HG03521 (cell line): ENCODE measurements at regions not wholly inside any gene's neighbourhood (a gene's known extent, or its start where the extent isn't known, plus 50 kb on each side); places are given as distances from the start of the nearest gene placed in this dataset.
"Not testable (repeated sequence)": the region's sequence is repeated elsewhere in the genome, so short reads cannot be mapped to it uniquely, and the experiment has no call there.

Experiments
- ATAC-seq: cut with Tn5 transposase; IDR thresholded peaks from one replicate; pipeline ENCODE4 v1.9.1; 2021; ENCODE audit warnings: mild to moderate bottlenecking, moderate library complexity; ENCODE audit not compliant: unreplicated experiment

- ATAC-seq = no peak
Observed at GRCh38 chr4:130859991-130860390, 1764.0 kb downstream of the C4orf33 start.

DNA sequence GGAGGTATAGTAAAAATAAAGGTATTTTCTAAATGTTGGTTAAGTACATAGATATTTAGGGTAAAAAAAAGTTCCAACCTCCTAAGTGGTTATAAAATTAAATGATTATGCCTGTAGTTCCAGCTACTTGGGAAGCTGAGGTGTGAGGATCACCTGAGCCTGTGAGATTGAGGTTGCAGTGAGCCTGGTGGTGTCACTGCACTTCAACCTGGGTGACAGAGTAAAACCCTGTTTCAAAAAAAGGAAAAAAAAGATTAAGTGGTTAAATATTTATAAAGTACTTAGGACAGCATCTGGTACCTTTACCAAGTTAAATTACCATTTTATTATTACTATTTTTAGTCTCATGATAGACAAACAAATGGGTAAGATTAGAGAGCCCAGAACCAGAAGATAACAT is 1801.0 kb downstream of the C4orf33 start:
- no peak for ATAC-seq

- ATAC-seq = no peak
Observed at GRCh38 chr4:130901321-130901720, 1805.4 kb downstream of the C4orf33 start.

GRCh38 chr4:130922955-130923354 is 1827.0 kb downstream of the C4orf33 start:
- no peak for ATAC-seq

DNA sequence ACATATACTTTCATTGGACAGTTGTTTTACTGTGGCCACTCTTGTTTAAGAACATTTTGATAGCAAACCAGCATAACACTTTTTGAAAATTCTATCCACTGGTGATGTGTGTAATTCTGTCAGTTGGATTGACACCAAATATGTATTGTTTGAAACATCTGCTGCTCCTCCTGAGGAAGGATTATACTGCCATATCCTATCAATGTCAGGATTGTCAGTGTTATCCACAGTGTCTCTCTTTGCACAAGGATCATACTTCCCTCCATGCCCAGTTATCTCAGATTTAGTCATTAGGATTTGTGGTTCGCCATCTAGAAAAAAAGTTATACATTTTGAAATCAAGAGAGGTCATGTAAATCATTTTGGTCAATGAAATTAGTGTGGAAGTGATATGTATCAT is 1859.6 kb downstream of the C4orf33 start:
- no peak for ATAC-seq

GRCh38 chr4:130985371-130985770 is 1889.4 kb downstream of the C4orf33 start:
- no peak for ATAC-seq

GRCh38 chr4:130995988-130996387 is 1900.0 kb downstream of the C4orf33 start:
- no peak for ATAC-seq

- no peak for ATAC-seq
Observed at GRCh38 chr4:131001371-131001770, 1905.4 kb downstream of the C4orf33 start.

DNA sequence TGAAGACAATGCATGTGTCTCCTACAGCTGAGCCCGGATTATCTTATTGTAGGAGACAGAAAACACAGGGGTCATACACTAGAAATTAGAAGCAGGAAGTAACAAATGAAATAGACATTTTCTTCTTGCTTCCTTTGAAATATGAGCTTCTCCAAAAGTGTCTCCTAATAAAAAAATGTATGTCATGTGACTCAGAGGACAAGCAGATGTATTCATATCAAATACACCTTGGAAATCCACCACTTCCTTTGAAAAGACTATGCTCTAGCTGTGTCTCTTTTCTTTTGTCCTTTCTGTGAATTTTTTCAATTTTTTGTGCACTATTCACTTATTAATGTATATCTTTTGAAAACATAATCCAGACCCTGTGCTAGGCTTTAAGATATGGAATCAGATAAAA is 1906.2 kb downstream of the C4orf33 start:
- no peak for ATAC-seq

- ATAC-seq = no peak
Observed at GRCh38 chr4:131006388-131006787, 1910.4 kb downstream of the C4orf33 start.

- ATAC-seq = not testable (repeated sequence)
Observed at GRCh38 chr4:131011961-131012360, 1916.0 kb downstream of the C4orf33 start.

DNA sequence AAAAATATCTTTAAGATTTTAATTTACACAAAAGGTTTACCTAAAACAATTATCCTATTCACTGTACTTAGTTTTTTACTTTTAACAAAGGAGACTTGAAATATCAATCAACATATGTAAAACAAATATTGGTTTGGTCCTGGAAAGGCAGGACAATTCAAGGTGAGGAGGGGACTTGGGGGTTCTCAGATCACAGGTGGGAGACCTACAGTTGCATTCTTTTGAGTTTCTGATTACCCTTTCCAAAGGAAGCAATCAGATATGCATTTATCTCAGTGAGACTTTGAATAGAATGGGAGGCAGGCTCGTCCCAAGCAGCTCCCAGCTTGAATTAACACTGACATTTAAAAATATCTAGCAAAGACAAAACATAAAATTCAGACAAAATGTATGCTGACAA is 1917.3 kb downstream of the C4orf33 start:
- ATAC-seq = no peak

GRCh38 chr4:131026771-131027170 is 1930.8 kb downstream of the C4orf33 start:
- no peak for ATAC-seq

DNA sequence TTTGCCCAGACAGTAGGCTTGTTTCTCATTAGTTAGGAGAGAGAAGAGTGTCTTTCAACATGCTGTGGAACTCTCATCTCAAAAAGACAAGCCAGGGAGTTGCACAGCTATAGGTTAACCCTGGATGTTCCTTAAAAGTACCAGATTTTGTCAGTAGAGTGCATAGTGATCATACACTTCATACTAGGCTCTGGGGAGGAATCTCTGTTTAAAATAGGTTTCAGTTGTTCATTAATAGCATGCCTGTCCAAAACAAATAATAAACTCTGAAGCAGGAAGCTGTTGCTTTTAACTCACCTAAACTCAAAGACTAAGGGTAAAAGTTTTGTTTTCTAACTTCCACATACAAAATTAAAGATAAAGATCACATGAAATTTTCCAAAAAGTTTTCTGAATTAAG is 1948.4 kb downstream of the C4orf33 start:
- no peak for ATAC-seq

DNA sequence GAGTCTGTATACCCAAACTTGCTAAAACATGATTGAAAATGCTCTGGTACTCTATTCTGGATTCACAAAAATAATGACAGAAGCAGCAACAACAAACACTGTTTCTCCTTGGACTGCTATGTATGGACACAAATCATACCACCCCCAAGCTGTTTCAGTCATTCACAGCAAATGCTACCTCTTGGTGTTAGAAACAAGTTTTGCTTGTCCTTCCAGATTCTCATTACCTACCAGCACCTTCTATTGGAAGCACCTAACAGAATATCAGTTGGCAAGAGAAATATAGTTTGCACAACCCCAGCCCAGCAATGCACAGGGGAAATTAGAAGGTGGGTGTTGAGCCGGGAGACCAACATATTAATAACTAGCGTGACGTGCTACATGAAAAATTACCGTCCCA is 1950.9 kb downstream of the C4orf33 start:
- ATAC-seq = no peak

- no peak for ATAC-seq
Observed at GRCh38 chr4:131052646-131053045, 1956.7 kb downstream of the C4orf33 start.

DNA sequence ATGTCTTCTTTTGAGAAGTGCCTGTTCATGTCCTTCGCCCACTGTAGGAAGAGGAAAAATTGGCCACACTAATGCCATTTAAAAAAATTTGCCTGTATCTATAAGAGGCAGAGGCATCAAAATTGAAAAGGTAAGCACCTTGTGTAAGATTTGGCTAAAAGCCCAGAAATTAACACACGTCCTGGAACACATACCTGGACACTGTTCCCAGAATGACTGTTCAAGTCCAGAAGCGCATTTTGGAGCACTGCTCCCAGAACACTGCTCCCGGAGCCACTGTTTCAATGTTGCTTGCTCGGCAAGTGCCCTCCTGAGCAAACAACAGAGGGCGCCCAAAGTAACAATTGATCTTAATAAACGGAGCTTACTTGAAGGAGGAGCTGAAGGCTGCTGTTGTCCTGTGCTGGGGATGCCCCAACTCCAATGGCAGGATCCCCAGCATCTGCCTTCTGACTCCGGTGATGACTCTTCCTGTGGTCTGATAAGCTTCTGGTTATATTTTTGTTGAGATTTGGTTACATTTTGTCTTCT is 1958.6 kb downstream of the C4orf33 start:
- no peak for ATAC-seq

GRCh38 chr4:131061734-131062133 is 1965.8 kb downstream of the C4orf33 start:
- ATAC-seq = no peak

- ATAC-seq = no peak
Observed at GRCh38 chr4:131063878-131064277, 1967.9 kb downstream of the C4orf33 start.

- ATAC-seq = no peak
Observed at GRCh38 chr4:131081069-131081468, 1985.1 kb downstream of the C4orf33 start.

DNA sequence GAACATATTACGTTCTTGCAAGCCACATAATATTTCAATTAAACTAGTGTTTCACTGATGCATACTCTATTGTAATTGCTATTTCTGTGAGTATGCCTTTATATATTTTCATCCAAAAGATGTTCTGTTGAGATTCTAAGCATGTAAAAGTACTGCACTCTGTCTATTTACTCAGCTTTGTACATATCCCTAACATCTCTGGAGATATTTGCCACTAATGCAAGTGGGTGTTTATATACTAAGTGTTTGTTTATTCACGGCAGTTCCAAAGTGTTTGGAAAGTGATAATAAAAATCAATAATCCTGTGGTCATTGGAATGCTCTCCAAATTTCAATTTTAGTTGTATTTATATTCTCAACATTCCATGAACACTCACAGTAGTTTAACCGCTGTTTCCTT is 1989.0 kb downstream of the C4orf33 start:
- ATAC-seq = no peak

DNA sequence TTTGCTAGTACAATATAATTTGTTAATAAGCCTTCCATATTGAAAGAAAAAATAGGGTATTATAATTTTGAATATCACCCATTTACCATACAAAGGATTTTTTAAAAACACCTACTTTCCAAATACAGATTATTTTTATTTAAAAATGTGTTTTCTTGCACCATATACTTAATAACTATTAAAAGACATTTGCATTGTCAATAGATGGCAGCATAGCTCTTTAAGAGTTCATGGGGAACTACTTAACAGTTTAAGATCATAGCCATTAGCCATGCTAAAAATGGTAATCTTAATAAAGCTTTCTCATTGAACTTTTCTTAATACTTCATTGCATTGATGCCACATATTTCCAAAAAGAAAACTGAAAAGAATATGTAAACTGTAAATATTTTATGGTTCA is 1995.9 kb downstream of the C4orf33 start:
- no peak for ATAC-seq

GRCh38 chr4:131093303-131093702 is 1997.4 kb downstream of the C4orf33 start:
- ATAC-seq = no peak

DNA sequence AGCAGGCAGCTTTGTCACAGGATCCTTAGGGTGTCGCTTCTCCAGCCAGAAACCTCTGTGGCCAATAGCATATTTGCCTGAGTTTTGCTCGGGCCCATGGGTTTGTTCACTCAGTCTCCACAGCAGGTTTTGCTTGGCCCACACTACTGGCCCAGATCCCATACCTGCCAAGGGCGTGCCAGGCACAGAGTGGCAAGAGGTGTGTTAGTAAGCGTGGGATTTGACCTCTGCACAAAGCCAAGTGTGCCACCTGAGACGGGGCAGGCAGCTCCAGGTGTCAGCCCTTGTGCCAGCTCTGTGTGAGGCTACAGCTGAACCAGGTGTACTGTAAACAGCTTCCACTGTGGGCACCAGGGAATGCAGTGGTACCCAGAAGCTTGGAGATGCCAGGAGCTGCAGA is 2003.0 kb downstream of the C4orf33 start:
- no peak for ATAC-seq
